ENCODE measurements at regions not wholly inside any gene's neighbourhood (a gene's known extent, or its start where the extent isn't known, plus 50 kb on each side); places are given as distances from the start of the nearest gene placed in this dataset.

DNA sequence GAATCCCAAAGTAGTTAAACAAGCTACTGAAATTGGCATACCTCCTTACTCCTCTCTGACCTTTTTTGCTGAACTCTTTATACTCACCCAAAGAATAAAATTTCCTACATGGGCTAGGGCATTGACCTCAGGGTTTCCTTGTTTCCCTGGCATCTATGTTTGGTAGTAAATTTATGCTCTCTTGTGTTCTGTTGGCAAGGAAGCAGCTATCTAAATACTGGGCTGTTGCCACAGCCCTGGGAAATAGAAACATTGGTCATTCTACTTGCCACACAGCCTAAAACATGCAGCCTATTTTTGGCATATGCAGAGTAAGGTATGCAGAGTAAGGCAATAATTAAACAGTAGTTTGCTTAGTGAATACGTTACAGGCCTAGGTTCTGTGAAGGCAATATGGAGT is 351.4 kb downstream of the HLX start:
- no peak for TF ChIP-seq EZH2 (IDR thresholded peaks at IDR 0.05; ENCODE audit: low read length, unreplicated experiment)
- TF ChIP-seq, protein P1, sequence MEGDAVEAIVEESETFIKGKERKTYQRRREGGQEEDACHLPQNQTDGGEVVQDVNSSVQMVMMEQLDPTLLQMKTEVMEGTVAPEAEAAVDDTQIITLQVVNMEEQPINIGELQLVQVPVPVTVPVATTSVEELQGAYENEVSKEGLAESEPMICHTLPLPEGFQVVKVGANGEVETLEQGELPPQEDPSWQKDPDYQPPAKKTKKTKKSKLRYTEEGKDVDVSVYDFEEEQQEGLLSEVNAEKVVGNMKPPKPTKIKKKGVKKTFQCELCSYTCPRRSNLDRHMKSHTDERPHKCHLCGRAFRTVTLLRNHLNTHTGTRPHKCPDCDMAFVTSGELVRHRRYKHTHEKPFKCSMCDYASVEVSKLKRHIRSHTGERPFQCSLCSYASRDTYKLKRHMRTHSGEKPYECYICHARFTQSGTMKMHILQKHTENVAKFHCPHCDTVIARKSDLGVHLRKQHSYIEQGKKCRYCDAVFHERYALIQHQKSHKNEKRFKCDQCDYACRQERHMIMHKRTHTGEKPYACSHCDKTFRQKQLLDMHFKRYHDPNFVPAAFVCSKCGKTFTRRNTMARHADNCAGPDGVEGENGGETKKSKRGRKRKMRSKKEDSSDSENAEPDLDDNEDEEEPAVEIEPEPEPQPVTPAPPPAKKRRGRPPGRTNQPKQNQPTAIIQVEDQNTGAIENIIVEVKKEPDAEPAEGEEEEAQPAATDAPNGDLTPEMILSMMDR (conservative IDR thresholded peaks at IDR 0.05; ENCODE audit: low read depth, low read length), result no peak
- no peak for TF ChIP-seq EZH2phosphoT487 (IDR thresholded peaks at IDR 0.05; ENCODE audit: borderline replicate concordance, low read length)

All from PC-3 (cell line).